ENCODE measurements at regions not wholly inside any gene's neighbourhood (a gene's known extent, or its start where the extent isn't known, plus 50 kb on each side); places are given as distances from the start of the nearest gene placed in this dataset.

DNA sequence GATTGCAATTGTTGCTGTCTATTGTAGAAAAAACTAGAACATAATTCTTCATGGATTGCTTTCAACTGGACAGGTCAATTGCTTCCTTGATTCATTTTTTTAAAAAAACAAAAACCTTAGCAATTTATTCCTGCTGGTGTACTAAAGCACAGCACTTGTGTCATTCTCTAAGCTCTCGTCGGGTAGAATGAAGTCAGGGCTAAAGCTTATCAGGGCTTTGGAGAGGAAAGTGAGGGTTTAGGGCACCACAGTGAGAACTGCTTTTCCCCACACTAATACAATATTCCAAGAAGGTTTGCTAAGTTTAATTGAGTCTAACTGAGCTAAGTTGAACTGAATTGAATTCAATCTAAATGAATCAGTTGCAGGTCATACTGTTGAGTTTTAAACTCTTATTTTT lies 76.4 kb upstream of the TLR3 start:
- ChIA-PET POLR2A (ENCODE audit: partially characterized antibody) (no interaction called here), CTCF (ENCODE audit: partially characterized antibody) (interaction anchor here (0.6 to 1.2 kb wide), 7 partner anchors 9 to 1558 kb away, joined by 3 to 4 read pairs (median 3); no protein-coding TSS in a partner anchor)
- no peaks in the 10 kb centered on the region for H4K20me1 ChIP-seq (replicated peaks in 1 of 2; ENCODE audit: control insufficient read depth in 1 of 2, insufficient read depth in 2 of 2, low read length in 2 of 2)
- peaks cover 0 to 3% (median 0%) of the 10 kb centered on the region in 4 experiments; a peak in 1 of 7 replicates for H3K4me1 ChIP-seq (replicated peaks in 1 of 4; ENCODE audit: control insufficient read depth in 3 of 4, insufficient read depth in 4 of 4, low read length in 3 of 4)
- no peak overlapping the region for H3K4ac ChIP-seq (replicated peaks; ENCODE audit: insufficient read length, low read depth, low read length)
- H3K9me3 ChIP-seq (ENCODE audit: insufficient read depth in 2 of 2, low read depth in 1 of 2, low read length in 1 of 2): peaks cover 0 to 7% of the 10 kb centered on the region in 2 experiments; a peak in 2 of 4 replicates
- no peak overlapping the region for H4K5ac ChIP-seq (ENCODE audit: insufficient read length, low read depth, low read length)
- DNase-seq (ENCODE audit: low read depth in 1 of 2, low spot score in 2 of 2): no peak
- no peak overlapping the region for H2BK5ac ChIP-seq (ENCODE audit: low read depth, low read length)
- H2BK15ac ChIP-seq (ENCODE audit: low read length): no peak overlapping the region
- no peak overlapping the region for H3K9ac ChIP-seq (replicated peaks in 1 of 4; ENCODE audit: extremely low read depth in 1 of 4, low read depth in 3 of 4, low read length in 3 of 4)
- H3K27ac ChIP-seq (ENCODE audit: low read depth, low read length): no peak overlapping the region
- no peak overlapping the region for H3K4me2 ChIP-seq (ENCODE audit: insufficient read depth in 1 of 2, low read depth in 2 of 2, low read length in 2 of 2)
- H3K79me2 ChIP-seq (ENCODE audit: control insufficient read depth in 1 of 2, insufficient read depth in 2 of 2, low read length in 2 of 2): no peaks in the 10 kb centered on the region
- no peak overlapping the region for H3K14ac ChIP-seq (ENCODE audit: insufficient read length)
- H3K4me3 ChIP-seq (ENCODE audit: extremely low read depth in 1 of 4, insufficient read depth in 2 of 4, low read depth in 3 of 4, low read length in 4 of 4): no peak overlapping the region
- no peak overlapping the region for H2BK20ac ChIP-seq (ENCODE audit: low read length)
- 0 out of 2 replicates have a peak overlapping the region, but pooled peaks have one; percentile 88 for H2AFZ ChIP-seq (ENCODE audit: low read length)
- H3K27me3 ChIP-seq (replicated peaks in 1 of 4; ENCODE audit: control insufficient read depth in 3 of 4, extremely low read depth in 1 of 4, insufficient read depth in 3 of 4, low read length in 3 of 4): no peaks in the 10 kb centered on the region
- WGBS, 2 experiments (ENCODE audit: extremely low coverage in 1 of 2, insufficient coverage in 1 of 2, insufficient read length in 1 of 2, insufficient replicate concordance in 2 of 2, low coverage in 1 of 2, low lambda C conversion rate in 2 of 2, missing lambda C conversion rate in 1 of 2): 75% methylated on average over 2 of the region's 2 CpGs; no CpG with 5 or more reads in 1 of the 2 experiments
- H2AK5ac ChIP-seq (ENCODE audit: low read depth, low read length): no peak overlapping the region
- no peak overlapping the region for H4K8ac ChIP-seq (ENCODE audit: extremely low read depth, insufficient read depth, low read length)
- H3K18ac ChIP-seq (ENCODE audit: extremely low read depth, low read length): no peak overlapping the region
- no peak overlapping the region for H2BK12ac ChIP-seq (ENCODE audit: low read depth, low read length)
- no peaks in the 10 kb centered on the region for H3K23me2 ChIP-seq (ENCODE audit: low read depth, low read length)
- H2BK120ac ChIP-seq (replicated peaks; ENCODE audit: low read depth, low read length): no peak overlapping the region
- H3K36me3 ChIP-seq (ENCODE audit: control insufficient read depth in 2 of 4, insufficient read depth in 4 of 4, low read length in 3 of 4): no peaks in the 10 kb centered on the region
- no peaks in the 10 kb centered on the region for H3K79me1 ChIP-seq (ENCODE audit: low read depth, low read length)
- no peak for FAIRE-seq
- H4K91ac ChIP-seq (replicated peaks; ENCODE audit: insufficient read length, low read length): no peak overlapping the region
- H3K56ac ChIP-seq (replicated peaks; ENCODE audit: insufficient read length, low read depth, low read length): no peak overlapping the region
- no peak overlapping the region for H3K23ac ChIP-seq (ENCODE audit: insufficient read length)
- TF ChIP-seq SP2 (IDR thresholded peaks at IDR 0.05; ENCODE audit: low read length) (no peak), FOSL1 (IDR thresholded peaks at IDR 0.05; ENCODE audit: insufficient read depth, low read depth, low read length) (no peak), POU5F1 (IDR thresholded peaks at IDR 0.05; ENCODE audit: low read depth, low read length) (no peak), E2F6 (IDR thresholded peaks at IDR 0.05) (no peak), RAD21 (IDR thresholded peaks at IDR 0.05 in 1 of 2, conservative IDR thresholded peaks at IDR 0.05 in 1 of 2; ENCODE audit: low read depth in 2 of 2, low read length in 2 of 2) (no peak), RFX5 (IDR thresholded peaks at IDR 0.05; ENCODE audit: borderline replicate concordance, low read depth, low read length) (no peak), GABPA (IDR thresholded peaks at IDR 0.05; ENCODE audit: borderline replicate concordance, insufficient read depth, low read length) (no peak), RNF2 (IDR thresholded peaks at IDR 0.05; ENCODE audit: borderline replicate concordance, low read depth, low read length, missing control alignments, poor library complexity, severe bottlenecking) (no peak), HDAC2 (IDR thresholded peaks at IDR 0.05; ENCODE audit: borderline replicate concordance in 1 of 2, low read depth in 2 of 2, low read length in 2 of 2) (no peak), KDM4A (IDR thresholded peaks at IDR 0.05; ENCODE audit: low read depth, low read length, severe bottlenecking) (no peak), TCF12 (IDR thresholded peaks at IDR 0.05; ENCODE audit: low read depth, low read length) (no peak)
- TF ChIP-seq, protein P1, sequence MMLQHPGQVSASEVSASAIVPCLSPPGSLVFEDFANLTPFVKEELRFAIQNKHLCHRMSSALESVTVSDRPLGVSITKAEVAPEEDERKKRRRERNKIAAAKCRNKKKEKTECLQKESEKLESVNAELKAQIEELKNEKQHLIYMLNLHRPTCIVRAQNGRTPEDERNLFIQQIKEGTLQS (IDR thresholded peaks at IDR 0.05; ENCODE audit: insufficient read depth, low read depth, low read length): no peak

Measured in H1 (cell line).